Ureter (tissue), 1 donor: ENCODE measurements at regions not wholly inside any gene's neighbourhood (a gene's known extent, or its start where the extent isn't known, plus 50 kb on each side); places are given as distances from the start of the nearest gene placed in this dataset.

Experiments
- DNase-seq: peaks from one replicate; pipeline ENCODE4 v3.0.0-alpha.2; 2020; ENCODE audit warnings: low spot score
- donor health status: DM: yes; HTN: yes; CAD: no.

- DNase-seq, result no peak
These were observed 543.6 kb upstream of the CFAP20DC start for GRCh38 chr3:59593380-59593779.

- DNase-seq, result no peak
These were observed 531.2 kb upstream of the CFAP20DC start for GRCh38 chr3:59580996-59581395.

DNA sequence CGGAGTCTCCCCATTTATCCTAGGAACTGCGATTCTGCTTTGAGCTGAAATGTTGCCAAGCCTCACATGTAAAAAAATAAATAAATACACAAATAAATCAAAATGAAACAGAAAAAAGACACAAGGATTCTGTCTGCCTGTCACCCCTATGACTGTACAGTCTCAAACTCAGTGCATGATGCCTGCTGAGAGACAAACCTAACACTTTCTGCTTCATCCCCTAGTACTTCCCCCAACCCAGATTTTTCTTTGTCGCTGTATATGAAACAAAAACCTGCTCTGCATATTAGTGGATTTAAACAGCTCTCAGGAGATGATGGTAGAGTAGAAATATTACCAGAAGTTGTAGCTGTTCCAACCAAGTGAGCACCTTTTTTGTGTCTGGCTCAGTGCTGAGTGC is 530.7 kb upstream of the CFAP20DC start:
- DNase-seq, result no peak

GRCh38 chr3:59578129-59578528 is 528.3 kb upstream of the CFAP20DC start:
- no peak for DNase-seq

DNA sequence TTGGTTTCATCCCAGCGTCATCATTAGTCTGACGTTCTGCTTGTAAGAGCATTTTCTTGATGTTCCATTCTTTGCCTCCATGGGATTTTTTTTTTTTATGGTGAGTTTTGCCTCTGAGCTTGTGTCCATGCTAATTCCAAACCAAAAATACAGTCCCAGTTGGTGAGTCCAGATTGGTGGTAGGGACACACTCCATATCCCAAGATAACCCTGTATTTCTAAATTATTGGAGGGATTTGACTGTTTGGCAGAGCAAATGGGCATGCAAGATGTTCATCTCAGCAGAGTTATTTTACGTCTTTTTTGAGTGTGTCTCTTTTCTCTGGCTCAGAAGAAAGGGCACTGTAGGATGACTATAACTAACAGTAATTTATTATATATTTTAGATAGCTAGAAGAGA is 526.8 kb upstream of the CFAP20DC start:
- DNase-seq, result no peak

GRCh38 chr3:59575113-59576001 is 525.5 kb upstream of the CFAP20DC start:
- peak; percentile 87 for DNase-seq

GRCh38 chr3:59573911-59574310 is 524.1 kb upstream of the CFAP20DC start:
- no peak for DNase-seq

DNA sequence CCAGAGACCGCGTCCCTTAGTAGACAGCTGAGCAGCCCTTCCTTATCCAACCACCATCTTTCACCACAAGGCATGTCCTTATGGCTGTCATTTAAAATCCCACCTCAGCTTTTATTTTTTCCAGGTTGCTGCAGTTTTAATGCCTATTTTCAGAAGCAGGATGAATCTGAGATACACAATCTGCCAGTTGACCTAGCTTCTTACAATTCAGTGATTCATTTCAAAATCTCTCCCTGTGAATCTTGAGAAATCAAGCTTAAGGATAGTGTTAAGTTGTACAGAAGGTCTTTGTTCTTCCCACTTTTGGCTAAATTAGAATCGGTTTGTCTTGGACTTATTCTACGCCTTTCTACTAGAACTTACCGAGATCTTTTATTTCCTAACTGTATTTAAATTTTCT is 522.3 kb upstream of the CFAP20DC start:
- DNase-seq, result no peak

DNA sequence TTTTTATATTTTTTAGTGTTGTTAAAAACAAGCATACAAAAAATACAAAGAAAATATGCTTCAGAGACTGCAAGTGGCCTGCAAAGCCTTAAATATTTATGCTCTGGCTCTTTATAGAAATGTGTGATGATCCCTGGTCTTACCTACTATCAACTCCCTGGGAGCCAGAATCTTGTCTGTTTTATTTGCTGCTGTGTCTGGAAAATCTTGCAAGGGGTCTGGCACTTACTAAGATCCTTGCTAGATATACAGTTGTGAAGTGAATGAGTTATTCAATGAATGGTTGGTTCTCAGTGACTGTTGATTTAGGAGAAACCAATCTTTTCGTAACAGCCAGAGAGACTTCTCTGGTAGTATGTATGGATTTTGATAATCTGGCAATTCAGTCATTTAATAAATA is 521.0 kb upstream of the CFAP20DC start:
- DNase-seq, result no peak

DNA sequence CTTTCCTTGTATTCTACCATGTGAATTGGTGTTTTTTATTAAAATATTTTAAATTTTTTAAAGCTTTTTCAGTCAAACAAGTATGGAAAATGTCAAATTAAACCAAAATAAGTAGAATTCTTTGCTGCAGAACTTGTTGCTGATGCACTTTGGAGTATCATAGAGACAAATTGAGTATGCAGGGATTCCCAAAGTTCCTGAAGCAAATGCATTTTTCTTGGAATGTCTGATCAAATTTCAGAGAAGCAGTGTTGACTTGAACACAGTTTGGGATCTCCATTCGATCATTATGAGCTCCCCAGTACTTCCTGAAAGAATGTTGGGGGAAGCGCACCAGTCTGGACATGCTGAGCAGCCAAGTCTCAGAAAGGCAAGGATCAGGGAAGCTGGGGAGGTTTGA is 517.8 kb upstream of the CFAP20DC start:
- DNase-seq, result no peak

- no peak for DNase-seq
These were observed 516.7 kb upstream of the CFAP20DC start for GRCh38 chr3:59566481-59566975.

DNA sequence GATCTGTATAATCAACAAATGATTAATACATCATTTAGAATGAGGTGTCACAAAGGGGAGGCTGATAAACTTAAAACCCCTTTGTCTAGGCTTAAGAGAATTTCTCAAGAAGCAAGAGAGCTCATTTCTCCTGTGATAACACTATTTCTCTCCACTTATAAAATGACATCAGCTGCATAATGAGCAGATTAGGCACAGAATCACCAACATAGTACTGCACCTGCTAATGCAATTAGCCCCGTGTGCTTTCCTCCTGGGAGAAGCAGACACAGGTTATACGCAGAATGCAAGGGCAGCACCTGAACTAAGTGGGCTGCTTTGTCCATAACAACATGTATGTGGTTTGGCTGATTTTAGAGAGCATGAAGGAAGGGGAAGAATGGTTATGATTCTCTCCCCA is 515.3 kb upstream of the CFAP20DC start:
- no peak for DNase-seq

DNA sequence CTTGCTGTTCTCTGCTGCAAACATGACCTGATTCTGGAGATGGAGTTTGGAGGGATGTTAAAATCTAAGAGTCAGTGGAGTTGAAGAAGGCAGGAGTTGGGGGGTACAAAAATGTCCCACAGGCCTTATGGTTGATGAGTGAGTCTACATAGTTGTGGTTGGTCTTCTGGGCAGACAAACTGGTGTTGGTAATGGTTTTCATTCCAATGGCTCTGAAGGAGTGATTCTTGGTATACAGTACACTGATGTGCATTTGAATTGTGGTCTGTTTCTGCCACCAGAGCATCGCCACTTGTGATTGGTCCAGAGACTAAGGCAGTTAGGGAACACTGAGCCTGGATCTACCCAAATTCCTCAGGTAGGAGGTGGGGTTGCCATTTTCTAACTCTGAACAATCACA is 514.1 kb upstream of the CFAP20DC start:
- DNase-seq, result no peak

DNA sequence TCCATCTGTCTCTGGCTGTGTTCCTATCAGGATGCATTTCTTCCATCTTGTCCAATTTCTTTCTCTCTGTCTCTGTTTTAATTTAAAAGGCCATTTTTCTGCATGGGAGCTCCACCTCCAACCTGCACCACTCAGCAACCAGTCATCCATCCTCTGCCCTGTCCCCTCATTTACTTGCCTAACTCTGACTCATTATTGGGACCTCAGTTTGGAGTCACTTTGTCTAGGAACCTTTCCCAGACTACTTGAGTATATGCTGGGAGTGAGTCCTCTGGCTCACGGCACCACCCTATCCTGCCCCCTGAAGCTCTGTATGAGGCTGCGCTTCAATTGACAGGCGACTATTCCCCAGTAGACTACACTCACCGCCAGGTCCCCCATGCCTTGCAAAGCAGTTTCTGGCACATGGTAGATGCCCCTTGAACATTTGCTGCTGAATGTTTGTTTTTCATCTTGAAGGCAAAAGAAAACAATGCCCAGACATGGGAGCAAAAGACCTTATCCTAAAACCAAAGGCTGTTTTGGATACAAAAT is 513.3 kb upstream of the CFAP20DC start:
- no peak for DNase-seq

DNA sequence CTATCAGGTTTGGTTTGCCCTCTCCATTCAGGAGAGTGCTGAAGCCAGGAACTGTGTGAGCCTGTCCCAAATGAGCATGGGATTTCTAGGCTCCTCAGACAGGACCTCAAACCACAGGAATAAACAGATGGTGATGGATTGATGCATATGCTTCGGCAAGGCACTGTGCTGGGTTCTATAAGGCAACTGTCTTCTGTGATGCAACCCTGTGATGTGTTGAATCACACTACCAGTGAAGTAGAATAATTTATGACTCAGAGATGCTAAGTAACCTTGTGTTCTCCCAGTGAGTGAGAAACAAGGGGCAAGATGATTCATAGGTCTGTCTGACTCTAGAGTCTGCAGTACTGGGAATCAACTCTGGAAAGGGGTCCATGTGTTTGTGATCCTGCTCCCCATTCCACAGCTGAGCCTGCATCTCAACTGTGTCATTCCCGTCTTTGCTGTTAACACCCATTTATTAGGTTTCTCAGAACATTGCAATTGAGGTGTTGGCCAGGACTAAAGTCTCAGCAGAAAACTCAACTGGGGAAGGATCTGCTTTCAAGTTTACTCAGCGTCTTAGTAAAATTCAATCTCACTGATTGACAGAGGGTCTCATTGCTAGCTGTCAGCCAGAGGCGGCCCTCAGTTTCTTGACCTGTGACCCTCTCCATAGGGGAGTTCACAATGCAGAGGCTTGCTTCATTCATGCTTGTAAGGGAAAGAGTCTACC is 510.1 kb upstream of the CFAP20DC start:
- no peak for DNase-seq

DNA sequence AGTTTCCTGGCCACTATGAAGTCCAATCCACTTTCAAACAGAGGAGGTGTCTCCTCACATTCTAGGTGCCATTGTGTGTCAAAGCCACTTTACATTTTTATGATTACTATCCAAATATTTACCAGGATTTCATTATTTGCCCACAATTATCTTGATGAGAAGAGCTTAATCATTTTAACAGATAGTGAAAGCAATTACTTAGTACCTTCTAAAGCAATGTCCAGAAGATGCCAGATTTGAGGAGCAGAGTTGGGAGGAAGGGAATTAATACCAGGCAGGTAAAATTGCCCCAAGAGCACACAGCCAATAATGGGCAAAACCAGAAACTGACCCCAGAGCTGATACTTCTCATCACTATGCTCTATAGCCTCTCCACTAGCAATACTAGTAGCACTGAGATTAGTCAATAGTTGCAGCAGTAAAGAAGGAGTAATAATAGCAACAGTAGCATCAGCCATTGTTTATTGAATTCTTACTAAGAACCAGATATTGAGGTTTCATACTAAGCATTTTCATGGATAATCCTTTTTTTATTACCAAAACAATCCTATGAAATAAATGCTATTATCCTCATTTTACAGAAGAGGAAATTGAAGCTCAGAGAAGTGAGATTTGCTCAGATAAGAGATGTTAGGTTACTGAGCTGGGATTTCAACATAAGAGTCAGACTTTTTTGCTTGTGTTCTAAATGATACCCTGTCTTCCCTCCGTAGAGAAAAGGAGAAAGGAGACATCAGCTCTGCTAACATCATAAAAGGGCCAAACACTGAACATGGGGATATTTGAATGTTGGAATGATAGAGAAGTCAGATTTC is 509.3 kb upstream of the CFAP20DC start:
- no peak for DNase-seq

DNA sequence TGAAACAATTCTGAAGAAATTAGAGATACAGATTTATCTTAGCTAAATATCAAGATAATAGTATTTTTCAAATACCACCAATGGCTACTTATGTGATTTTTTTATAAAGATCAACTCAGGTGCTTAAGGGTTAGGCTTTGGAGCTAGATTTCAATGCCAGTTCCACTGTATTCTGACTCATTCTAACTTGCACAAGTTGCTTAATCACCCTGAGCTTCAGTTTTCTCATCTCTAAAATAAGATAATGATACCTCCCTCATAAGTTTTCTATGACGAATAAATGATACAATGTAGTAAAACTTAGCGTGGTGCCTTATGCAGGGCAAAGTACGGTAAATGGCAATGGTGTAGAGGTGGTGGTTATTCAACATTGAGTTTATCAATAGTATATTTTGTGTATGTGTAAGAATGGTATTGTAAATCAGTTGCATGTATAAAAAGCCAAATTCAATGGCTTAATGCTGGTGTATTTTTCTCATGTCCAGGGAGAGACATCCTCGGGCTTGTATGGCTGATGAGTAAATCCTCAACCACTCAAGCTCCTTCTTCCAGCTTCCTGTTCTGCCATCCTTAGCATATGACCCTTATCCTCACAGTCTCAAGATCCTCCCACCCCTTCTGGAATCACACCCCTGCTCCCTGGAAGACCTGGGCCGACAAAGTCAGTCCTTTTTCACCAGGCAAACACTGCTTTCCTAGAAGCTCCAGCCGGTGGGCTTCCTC is 505.9 kb upstream of the CFAP20DC start:
- no peak for DNase-seq

GRCh38 chr3:59553076-59553475 is 503.3 kb upstream of the CFAP20DC start:
- no peak for DNase-seq

DNA sequence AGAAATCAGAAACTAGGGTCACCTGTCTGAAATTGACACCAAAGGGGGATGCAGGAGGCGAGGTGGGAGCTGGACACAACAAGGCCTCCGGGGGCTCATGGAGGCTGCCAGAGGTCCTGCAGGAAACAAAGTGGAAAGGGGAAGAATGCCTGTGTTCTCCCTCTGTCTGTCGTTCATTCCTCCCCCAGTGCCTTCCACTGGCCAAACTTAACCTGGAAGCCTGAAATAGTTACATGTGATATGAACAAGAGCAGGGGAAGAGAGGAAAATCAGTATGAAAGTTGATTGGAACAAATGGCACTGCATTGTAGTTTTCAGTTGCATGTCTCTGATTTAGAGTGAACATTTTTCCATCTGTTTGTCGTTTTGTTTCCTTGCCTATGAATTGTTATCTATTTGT is 502.0 kb upstream of the CFAP20DC start:
- no peak for DNase-seq

DNA sequence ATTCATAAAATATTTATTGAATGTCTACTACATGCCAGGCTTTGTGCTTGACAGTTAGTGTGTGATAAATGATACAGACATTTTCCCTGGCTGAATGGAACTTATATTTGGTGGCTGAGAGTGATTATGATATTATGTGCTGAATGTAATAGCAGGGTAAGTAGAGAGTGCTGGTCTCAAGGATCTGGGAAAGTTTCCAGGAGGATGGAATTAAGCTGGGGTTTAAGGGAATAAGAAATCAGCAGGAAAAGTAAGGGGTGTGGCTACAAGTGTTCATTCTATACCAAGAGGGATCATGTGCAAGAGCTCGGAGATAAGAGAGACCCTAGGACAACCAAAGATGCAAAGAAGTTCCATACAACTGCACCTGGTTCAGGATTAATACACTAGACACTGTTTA is 500.1 kb upstream of the CFAP20DC start:
- DNase-seq, result no peak

DNA sequence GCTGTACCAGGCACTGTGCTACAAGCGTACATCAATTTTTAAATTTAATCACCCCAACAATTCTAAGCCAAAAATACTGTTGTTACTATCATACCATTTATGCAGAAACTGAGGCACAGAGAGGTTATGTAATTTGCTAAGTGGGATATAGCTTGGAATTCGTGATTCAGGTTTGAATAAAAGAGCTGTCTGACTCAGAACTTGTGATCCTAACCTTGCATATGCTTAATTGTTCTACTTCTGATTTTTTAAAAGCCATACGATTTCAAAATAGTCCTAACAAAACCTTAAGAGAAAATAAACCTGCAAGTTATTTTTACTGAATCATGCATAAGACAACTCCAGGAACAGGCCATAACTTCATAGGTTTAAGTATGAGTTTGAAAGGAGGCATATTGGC is 498.0 kb upstream of the CFAP20DC start:
- DNase-seq, result no peak
